IPS-NIHi7 (cell line): ENCODE measurements at regions not wholly inside any gene's neighbourhood (a gene's known extent, or its start where the extent isn't known, plus 50 kb on each side); places are given as distances from the start of the nearest gene placed in this dataset.

Source experiments
- DNase-seq: peaks from one replicate; pipeline ENCODE4 v3.0.0; 2012; ENCODE audit warnings: mixed read lengths; ENCODE audit errors: extremely low spot score

- no peak for DNase-seq
Measured at GRCh38 chrX:110430293-110431076, 71.8 kb downstream of the RTL9 start.

GRCh38 chrX:110432091-110432905, 73.7 kb downstream of the RTL9 start:
- no peak for DNase-seq

- DNase-seq: no peak
Measured at GRCh38 chrX:110432906-110433215, 74.2 kb downstream of the RTL9 start.

- DNase-seq: no peak
Measured at GRCh38 chrX:110435196-110435595, 76.5 kb downstream of the RTL9 start.

- DNase-seq: no peak
Measured at GRCh38 chrX:110436523-110436922, 77.9 kb downstream of the RTL9 start.

- no peak for DNase-seq
Measured at GRCh38 chrX:110437686-110438085, 79.0 kb downstream of the RTL9 start.

GRCh38 chrX:110440016-110440805, 81.6 kb downstream of the RTL9 start:
- no peak for DNase-seq

GRCh38 chrX:110442635-110443034, 84.0 kb downstream of the RTL9 start:
- peak; percentile 77 for DNase-seq

GRCh38 chrX:110444996-110445395, 86.3 kb downstream of the RTL9 start:
- no peak for DNase-seq

GRCh38 chrX:110448459-110448858, 89.8 kb downstream of the RTL9 start:
- DNase-seq: peak; percentile 27

GRCh38 chrX:110449312-110449711, 90.7 kb downstream of the RTL9 start:
- no peak for DNase-seq

- peak; percentile 87 for DNase-seq
Measured at GRCh38 chrX:110450050-110450449, 91.4 kb downstream of the RTL9 start.

GRCh38 chrX:110454336-110454735, 95.7 kb downstream of the RTL9 start:
- DNase-seq: no peak

- peak; percentile 68 for DNase-seq
Measured at GRCh38 chrX:110462957-110463356, 104.3 kb downstream of the RTL9 start.

- no peak for DNase-seq
Measured at GRCh38 chrX:110466790-110467189, 108.1 kb downstream of the RTL9 start.

GRCh38 chrX:110472265-110472664, 113.6 kb downstream of the RTL9 start:
- DNase-seq: no peak

GRCh38 chrX:110477593-110478228, 119.1 kb downstream of the RTL9 start:
- no peak for DNase-seq

- DNase-seq: no peak
Measured at GRCh38 chrX:110491846-110492620, 133.4 kb downstream of the RTL9 start.

- DNase-seq: no peak
Measured at GRCh38 chrX:110504947-110505346, 146.3 kb downstream of the RTL9 start.

- DNase-seq: peak; percentile 43
Measured at GRCh38 chrX:110509755-110510532, 151.3 kb downstream of the RTL9 start.
